LNCaP clone FGC (cell line): ENCODE measurements at regions not wholly inside any gene's neighbourhood (a gene's known extent, or its start where the extent isn't known, plus 50 kb on each side); places are given as distances from the start of the nearest gene placed in this dataset.

ENCODE experiments used
- DNase-seq: peaks from one replicate; pipeline ENCODE4 v3.0.0-alpha.2; 2011; ENCODE audit warnings: low read depth
- H3K4me3 ChIP-seq: 2 replicates; pipeline ENCODE4 v1.5.1; 2011; ENCODE audit warnings: mild to moderate bottlenecking, low read depth, low read length, control low read depth
- CTCF ChIP-seq: IDR thresholded peaks from 2 replicates; pipeline ENCODE4 v1.5.1; 2012; ENCODE audit warnings: mild to moderate bottlenecking; ENCODE audit not compliant: control insufficient read depth, insufficient read depth; ENCODE audit errors: extremely low read depth

GRCh38 chr18:31258789-31259188 is 59.2 kb upstream of the DSG1 start:
- no peak for TF ChIP-seq CTCF
- DNase-seq, result no peak
- no peak overlapping the region for H3K4me3 ChIP-seq

GRCh38 chr18:31261792-31262582 is 56.0 kb upstream of the DSG1 start:
- no peak for TF ChIP-seq CTCF
- H3K4me3 ChIP-seq, result no peak overlapping the region
- no peak for DNase-seq

GRCh38 chr18:31267823-31268481 is 50.0 kb upstream of the DSG1 start:
- no peak for DNase-seq
- no peak for TF ChIP-seq CTCF
- H3K4me3 ChIP-seq, result no peak overlapping the region
